GM19239 (cell line): ENCODE measurements at regions not wholly inside any gene's neighbourhood (a gene's known extent, or its start where the extent isn't known, plus 50 kb on each side); places are given as distances from the start of the nearest gene placed in this dataset.

Experiments used
- DNase-seq: peaks from one replicate; pipeline ENCODE4 v3.0.0; 2011; ENCODE audit warnings: low spot score; ENCODE audit not compliant: insufficient read length
- FAIRE-seq: peaks from 2 replicates; lab custom pipeline; 2011; peaks lifted over from hg19 to GRCh38; lab: Jason Lieb, UNC

DNA sequence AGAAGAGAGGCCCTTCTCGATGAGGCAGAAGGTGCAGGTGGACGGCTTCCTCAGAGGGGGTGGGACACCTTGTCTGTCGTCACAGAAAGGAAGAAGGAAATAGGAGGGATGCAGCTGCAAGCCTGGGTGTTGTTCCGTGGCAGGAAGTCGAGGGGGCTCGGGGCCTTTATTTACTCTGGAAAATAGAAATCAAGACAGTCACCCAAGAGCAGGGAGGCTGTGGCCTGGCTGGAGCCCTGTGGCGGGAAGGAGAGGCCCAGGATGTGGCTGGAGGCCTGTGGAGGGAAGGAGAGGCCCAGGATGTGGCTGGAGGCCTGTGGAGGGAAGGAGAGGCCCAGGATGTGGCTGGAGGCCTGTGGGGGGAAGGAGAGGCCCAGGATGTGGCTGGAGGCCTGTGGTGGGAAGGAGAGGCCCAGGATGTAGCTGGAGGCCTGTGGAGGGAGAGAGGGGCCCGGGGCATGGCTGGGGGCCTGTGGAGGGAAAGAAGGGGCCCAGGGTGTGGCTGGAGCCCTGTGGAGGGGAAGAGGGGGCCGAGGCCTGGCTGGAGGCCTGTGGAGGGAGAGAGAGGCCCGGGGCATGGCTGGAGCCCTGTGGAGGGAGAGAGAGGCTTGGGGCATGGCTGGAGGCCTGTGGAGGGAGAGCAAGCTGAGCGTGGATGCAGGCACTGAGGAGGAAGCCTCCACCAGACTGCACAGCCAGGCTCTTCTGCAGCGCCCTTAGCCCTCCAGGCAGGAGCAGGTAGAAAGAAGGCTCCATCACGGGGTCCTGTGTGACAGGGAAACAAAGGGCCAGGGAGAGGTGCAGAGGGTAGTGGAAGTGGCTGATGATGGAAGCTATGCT lies 97.3 kb upstream of the SFMBT2 start:
- FAIRE-seq (peak; percentile 94), DNase-seq (no peak)

DNA sequence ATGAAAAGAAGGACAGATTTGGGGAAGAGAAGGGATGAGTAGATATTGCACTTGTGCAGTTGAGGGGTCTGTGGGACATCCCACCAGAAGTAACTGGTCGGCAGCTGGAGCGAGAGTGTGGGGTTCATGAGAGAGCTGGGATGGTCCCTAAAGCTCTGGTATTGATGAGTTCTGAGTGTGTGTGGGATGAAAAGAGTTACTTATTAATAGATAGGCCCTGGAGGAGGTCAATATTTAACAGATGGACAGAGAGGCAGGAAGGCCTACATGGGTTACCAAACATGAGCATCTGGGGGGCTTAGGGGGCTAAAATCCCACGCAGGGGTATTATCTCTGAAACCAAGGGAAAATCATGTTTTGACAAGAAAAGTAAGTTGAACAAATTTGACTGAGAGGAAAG lies 95.7 kb upstream of the SFMBT2 start:
- DNase-seq = no peak
- peak; percentile 88 for FAIRE-seq

DNA sequence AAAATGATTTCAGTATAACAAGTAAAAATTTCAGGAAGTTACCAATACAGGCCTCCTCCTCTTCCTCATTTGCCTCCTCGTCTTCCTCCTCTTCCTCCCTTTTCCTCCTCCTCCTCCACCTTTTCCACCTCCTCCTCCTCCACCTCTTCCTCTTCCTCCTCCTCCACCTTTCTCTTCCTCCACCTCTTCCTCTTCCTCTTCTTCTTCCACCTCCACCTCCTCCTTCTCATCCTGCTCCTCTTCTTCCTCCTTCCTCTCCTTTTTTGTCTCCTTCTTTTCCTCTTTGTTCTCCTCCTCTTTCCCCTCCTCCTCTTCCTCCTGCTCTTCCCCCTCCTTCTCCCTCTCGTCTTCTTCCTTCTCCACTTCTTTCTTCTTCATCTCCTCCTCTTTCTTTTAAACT lies 94.4 kb upstream of the SFMBT2 start:
- FAIRE-seq (no peak), DNase-seq (no peak)

DNA sequence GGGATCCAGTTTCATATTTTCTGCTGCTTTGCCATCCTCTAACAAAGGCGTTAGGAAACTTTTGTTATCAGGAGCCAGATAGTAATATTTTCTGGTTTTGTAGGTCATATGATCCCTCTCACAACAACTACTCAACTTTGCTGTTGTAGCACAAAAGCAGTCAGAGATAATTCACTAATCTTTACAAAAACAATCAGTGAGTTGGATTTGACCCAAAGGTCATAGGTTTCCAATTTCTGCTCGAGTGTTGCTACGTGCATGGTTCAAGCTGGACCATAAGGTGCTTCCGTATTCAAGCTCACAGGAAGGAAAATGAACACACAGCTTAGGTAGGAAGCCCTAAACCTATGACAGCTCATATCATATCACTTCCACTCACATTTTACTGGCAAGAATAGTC lies 92.4 kb upstream of the SFMBT2 start:
- DNase-seq (no peak), FAIRE-seq (peak; percentile 35)

DNA sequence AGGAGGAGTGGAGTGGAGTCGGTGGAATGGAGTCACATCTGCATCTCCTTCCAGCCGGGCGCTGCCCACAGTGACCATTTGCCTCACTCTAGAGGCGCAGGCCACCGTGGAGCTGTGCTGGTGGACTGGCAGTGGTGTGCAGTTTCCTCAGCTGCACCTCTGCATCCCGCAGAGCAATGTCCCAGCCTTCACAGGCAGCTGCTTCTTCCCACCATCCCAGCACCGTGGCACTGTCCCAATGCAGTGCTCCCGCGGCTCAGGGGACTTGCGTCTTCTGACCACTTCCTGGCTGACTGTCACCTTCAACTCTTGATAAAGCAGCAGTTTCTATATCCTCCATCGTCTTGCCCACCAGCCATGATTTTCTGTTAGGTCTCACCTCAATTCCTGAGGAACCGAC lies 90.3 kb upstream of the SFMBT2 start:
- DNase-seq (no peak), FAIRE-seq (peak; percentile 71)

DNA sequence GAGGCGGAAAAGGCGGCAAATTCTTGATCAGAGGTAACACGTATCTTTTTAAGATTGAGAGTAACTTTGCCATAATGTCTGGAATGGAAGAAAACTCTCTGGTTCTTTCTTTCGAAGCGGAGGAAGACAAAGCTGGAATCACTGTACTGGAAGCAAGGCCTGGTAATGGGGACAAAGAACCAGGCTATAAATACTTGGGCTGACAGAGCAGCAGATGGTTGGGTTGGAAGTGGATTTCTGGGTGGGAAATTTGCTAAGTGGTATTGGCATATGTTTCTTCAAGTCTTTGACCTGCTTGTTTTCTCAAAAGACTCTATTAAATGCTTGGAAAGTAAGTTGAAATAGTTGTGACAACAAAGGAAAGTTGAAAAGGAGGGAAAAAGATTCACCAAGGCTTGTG lies 87.3 kb upstream of the SFMBT2 start:
- no peak for FAIRE-seq
- DNase-seq = no peak

DNA sequence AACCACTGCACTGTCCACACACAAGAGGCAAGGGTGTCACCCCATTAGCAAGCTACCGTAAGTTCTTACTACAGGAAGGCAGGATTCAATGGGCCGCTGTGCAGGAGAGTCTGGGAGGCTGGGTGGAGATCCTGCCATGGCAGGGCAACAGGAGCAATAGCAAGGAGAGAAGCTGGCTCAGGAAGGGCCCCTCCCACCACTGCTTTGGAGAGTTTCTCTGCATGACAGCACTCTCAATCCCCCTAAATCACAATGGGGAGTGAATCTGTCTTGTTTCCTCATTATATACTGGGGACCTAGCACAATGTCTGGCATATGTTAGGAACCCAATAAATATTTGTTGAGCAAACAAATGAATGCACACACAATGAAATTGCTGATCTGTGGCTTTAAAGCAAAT lies 83.2 kb upstream of the SFMBT2 start:
- DNase-seq (no peak), FAIRE-seq (peak; percentile 68)

DNA sequence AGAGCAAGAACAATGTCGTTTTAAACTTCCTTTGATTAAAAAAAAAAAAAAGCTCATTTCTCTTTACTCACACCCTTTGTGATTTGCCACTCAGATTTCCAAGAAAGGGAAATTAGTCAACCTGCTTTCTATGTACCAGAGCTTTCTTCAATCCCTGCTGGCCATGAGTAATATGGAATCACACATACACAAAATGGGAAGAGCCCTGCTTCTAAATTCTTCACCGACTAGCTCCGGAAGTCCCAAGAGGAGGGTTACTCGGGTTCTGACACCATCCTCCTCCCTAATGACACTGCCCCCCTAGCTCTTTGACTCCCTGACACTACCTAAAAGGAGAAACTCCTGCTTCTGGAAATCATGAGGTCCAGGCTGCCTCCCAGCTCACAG lies 81.8 kb upstream of the SFMBT2 start:
- DNase-seq = no peak
- no peak for FAIRE-seq

DNA sequence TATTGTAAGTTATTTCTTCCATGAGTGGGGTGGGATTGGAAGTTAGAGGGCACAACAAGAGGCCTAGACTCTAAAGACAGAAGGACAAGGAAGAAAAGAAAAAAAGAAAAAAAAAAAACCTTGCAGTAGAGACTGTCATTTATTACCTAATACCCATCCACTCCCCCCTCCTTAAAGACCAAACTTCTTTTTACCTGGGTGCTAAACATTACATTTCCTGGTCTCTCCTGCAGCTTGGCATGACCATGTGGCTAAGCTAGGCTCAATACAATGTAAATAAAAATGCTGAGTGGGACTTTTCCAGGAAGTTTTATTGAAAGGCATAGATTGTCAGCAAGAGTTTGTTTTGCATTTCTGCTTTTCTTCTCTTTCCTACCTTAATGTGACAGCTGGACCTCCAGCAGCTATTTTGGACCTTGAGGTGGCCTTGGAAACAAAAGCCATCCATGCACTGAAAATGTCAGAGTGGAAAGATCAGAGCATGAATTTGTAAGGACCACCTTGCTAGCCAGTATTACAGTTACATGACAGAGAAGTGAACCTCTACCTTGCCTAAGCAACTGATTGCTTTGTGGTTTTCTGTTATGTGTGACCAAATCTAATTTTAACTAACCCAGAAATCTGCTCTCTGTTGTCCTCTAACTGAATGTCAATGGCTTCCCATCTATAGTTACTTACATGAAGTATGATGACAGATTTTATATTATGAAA lies 81.3 kb upstream of the SFMBT2 start:
- FAIRE-seq (peak; percentile 98), DNase-seq (peak; percentile 46)

DNA sequence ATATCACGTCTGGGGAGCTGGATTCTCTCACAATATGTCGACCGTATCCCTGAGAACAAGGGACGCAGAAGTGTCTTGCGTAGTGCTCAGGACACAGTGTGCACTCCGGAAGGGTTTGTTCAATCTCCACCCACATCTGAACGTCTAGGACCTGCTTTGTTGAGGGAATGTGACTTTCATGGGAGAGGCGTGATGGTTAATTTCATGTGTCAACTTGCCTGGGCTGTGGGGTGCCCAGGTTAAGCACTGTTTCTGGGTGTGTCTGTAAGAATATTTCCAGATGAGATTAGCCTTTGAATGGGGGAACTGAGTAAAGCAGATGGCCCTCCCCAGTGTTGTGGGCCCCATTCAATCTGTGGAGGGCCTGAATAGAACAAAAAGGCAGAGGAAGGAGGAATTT lies 80.4 kb upstream of the SFMBT2 start:
- no peak for DNase-seq
- FAIRE-seq = no peak

DNA sequence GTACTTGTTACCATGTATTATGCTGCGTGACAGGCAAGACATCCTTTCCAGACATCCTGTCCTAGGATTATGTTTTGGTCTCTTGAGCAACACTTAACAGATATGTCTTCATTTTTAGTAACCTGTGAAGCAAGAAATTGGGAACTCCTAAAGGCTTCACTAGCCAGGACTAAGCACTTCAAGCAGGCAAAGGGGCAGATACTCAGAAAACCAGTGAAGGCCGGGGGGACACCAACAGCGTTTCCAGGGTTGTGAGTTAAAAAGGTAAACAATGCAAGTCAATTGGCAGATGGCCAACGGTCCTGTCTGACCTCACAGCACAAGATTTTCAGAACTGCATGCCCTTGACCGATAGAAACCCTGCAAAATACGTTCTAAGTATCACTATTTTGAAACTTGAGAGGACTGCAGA lies 77.6 kb upstream of the SFMBT2 start:
- FAIRE-seq (no peak), DNase-seq (no peak)

DNA sequence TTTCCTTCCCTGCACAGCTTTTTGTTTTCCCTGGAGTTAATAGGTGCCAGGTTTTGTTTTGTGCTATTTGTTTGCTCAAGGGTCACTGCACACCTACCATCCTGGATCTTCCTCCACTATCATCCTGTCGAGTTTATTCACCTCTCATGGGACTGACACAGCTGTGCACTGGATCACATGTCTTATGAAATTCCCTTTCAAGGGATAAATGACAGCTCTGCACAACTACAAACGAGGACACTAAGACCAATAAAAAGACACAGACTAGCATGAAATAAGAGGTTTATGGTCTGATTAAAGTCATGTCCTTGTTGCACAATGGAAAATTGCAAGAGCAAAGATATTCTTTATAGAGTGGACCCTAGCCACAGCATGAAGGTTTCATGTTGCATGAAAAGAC lies 76.7 kb upstream of the SFMBT2 start:
- FAIRE-seq (no peak), DNase-seq (no peak)

DNA sequence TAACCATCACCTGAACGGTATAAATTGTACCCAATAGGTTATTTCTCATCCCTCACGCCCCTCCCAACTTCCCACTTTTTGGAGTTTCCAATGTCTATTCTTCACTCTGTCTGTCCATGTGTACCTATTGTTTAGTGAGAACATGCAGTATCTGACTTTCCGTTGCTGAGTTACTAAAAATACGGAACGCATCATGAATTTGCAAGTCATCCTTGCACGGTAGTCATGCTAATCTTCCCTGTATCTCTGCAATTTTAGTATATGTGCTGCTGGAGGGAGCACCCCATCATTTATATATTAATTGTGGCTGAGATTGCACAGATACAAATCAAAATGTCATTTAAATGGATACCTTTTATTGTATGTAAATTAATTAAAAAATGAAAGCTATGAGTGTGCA lies 75.7 kb upstream of the SFMBT2 start:
- no peak for DNase-seq
- no peak for FAIRE-seq

DNA sequence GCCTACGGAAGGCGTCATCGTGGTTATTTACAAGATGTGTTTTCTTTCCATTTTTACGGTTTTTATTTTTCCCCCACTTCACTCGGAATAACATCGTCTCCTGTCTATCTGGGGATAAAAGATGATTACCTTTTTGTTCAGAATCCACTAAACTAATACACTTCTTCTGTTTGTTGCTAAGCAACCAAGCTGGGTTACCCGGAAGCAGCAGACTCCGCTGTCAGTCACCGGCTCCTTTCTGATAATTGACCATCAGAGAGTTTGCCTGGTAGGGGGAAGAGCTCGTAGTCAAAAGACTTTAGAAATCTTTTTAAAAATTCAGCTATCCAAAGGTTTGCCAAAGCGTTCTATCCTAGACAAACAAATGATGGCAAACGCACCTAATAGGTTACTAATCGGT lies 75.0 kb upstream of the SFMBT2 start:
- FAIRE-seq = no peak
- DNase-seq = no peak

DNA sequence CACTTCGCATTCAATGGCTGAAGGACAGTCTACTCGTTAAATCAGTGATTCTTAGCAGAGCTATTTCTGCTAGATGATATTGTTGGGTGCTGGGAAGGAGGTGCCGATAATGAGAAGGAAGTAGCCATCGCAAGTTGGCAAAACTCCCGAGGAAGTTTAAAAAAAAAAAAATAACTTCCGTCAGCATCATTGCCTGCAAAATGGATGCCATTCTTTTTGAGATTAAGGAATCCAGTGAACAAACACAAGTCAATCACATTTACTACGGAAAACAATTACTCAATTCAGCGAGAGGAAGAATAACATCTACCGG lies 74.4 kb upstream of the SFMBT2 start:
- no peak for DNase-seq
- FAIRE-seq = no peak

DNA sequence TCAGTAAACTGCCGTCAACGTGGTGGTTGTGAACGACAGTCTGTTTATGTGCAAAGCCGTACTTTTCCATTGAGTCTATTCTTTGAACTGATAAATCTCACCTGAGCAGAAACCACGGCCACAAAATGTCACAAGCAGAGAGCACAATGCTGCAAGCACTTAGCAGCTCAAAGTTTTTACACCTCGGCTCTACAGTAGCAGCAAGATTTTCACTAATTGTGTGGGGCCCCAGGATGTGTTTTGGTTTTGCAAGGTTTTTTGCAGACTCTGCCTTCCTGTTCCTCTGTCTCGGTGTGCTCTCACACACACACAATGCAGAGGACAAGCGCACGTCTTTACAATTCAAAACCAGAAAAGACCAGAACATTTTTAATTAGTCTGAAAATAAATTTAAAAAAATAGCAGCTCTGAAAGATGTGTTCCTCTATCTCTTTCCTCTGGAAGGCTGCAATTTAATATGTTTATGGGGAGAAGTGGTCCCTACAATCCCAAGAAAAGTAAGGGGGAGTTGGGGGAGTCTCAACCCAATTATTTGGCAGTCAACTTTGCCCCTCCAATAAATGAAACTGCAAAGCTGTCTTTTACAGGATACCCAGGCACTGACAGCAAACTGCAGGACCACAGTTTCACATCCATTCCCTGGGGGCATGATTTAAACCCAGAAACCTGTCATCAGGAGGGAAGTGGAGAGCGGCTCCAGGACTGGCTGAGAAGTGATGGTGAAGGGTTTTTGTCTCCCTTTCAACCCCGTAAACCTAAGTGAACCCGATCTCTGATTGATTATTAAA lies 73.8 kb upstream of the SFMBT2 start:
- FAIRE-seq (peak; percentile 100), DNase-seq (peak; percentile 15)

DNA sequence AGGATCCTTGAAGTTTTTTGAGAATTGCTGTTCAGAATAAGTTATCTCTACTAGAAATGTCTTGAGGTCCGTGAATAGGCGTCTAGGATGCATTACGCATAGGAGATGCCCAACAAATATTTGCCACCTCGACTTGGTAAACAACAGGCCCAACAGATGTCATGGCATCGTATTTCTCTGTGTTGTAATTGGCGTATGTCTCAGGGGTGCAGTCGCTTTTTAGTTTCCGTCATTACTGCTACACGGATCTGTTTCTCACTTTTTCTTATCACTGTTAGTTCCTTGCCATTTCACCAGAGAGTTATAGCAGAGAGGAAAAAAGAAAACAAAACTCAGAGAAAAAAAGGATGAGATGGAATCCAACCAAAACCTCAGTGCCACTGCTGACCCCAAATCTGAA lies 73.0 kb upstream of the SFMBT2 start:
- FAIRE-seq = no peak
- no peak for DNase-seq

DNA sequence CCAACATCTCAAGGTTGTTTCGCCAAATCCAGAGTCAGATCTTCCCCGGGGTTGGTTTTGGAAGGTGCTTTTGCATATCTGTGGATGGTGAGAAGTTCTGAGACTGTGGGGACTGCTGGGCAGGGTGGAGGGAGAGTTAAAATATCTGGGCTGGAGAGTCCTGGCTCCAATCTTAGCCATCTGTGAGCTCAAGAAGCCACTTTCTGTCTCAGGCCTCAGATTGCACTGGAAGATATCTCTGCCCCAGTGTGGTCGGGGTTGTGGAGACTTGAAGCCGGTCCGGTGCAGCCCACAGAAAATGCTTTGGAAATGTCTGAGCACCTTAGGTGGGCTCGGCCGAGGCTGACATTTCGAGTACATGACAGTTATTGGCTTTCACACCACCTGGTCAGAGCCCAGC lies 72.2 kb upstream of the SFMBT2 start:
- FAIRE-seq = peak; percentile 68
- no peak for DNase-seq

DNA sequence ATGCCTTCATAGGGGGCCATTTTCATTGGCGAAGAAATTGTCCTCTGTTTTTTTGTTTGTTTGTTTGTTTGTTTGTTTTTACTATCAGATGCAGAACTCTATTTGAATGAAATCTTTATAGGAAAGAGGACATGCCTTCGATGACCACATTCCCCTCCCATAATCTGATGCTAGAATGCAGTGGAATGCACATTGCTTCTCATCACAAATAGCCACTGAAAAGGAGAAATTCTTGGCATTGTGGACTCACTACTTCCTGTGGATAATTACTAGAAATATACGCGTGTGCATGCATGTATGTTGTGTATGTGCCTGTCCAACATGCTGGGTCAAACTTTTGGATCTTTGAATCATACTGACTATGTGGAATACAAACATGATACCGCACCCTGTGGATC lies 70.5 kb upstream of the SFMBT2 start:
- FAIRE-seq = no peak
- no peak for DNase-seq

DNA sequence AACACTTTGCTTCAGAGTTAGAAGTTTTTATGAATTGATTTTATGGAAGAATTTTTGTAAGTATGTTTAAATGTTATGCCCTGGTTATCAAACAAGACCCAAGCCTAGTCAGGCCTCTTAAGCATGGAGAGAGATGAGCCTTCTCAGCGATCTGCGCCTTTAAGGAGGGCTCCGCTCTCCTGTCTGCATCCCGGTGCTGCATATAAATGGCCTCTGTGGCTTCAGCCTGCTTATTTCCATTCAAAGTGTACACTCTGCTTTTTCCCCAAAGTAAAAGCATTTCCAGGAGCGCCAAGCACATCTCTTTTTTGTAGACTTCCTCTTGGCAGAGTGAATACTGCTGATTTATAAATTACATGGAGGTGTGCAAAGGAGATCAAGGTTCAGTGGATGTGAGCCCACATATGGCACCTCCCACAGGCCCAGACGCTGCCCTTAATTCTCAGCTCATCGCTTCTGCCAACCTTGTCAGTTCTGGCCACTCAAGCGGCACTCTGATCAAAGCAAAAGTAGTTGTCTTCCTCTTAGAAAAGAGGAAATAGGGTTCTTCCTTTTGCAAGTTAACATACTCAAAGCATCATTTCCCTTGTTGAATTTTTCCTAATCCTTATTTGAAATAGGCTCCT lies 70.0 kb upstream of the SFMBT2 start:
- DNase-seq (no peak), FAIRE-seq (peak; percentile 98)
